Naive thymus-derived CD4-positive, alpha-beta T cell (primary cell): ENCODE measurements at regions not wholly inside any gene's neighbourhood (a gene's known extent, or its start where the extent isn't known, plus 50 kb on each side); places are given as distances from the start of the nearest gene placed in this dataset.

Experiments
- ATAC-seq: fragments of 150-1000 bp; cut with Tn5 transposase; 2 replicates; pipeline ENCODE4 v1.10.0; 2021; ENCODE audit warnings: mild to moderate bottlenecking, moderate library complexity
- CTCF ChIA-PET: fragments of 350-600 bp; sonication (Branson Sonifier 250); formaldehyde crosslinking; loops from one replicate; lab custom pipeline; 2021; ENCODE audit warnings: antibody characterized with exemption; lab: Charles Lee
- POLR2A ChIA-PET: fragments of 350-600 bp; sonication (Branson Sonifier 250); formaldehyde crosslinking; loops from one replicate; lab custom pipeline; 2021; ENCODE audit warnings: antibody characterized with exemption, inconsistent platforms; lab: Charles Lee
- DNase-seq, 9 donors: peaks; one replicate each; pipeline versions ENCODE4 v3.0.0 to v3.0.0-alpha.2; 2020 to 2022; ENCODE audit warnings: mixed read lengths in 1 of 9
- H3K27ac ChIP-seq: one replicate; pipeline ENCODE4 v1.7.0; 2013; ENCODE audit warnings: mild to moderate bottlenecking, low read depth, low read length, moderate library complexity
- H3K27me3 ChIP-seq, 2 donors: one replicate each; pipeline ENCODE4 v1.7.0; 2013; ENCODE audit warnings: low read length in 2 of 2, mild to moderate bottlenecking in 2 of 2, moderate library complexity in 2 of 2; ENCODE audit not compliant: control insufficient read depth in 2 of 2, insufficient read depth in 2 of 2
- H3K36me3 ChIP-seq, 3 experiments: 1 replicate in 2 of 3; 2 replicates in 1 of 3; pipeline ENCODE4 v1.7.0; 2013; ENCODE audit warnings: low read length in 3 of 3, mild to moderate bottlenecking in 3 of 3, moderate library complexity in 1 of 3; ENCODE audit not compliant: insufficient read depth in 3 of 3, control insufficient read depth in 2 of 3
- H3K4me1 ChIP-seq, 2 donors: one replicate each; pipeline ENCODE4 v1.7.0; 2013; ENCODE audit warnings: low read length in 2 of 2, mild to moderate bottlenecking in 2 of 2, moderate library complexity in 1 of 2; ENCODE audit not compliant: control insufficient read depth in 2 of 2, insufficient read depth in 2 of 2
- H3K4me3 ChIP-seq: 2 replicates; pipeline ENCODE4 v1.7.0; 2013; ENCODE audit warnings: mild to moderate bottlenecking, low read length
- H3K9me3 ChIP-seq, 3 experiments: 1 replicate in 2 of 3; 2 replicates in 1 of 3; pipeline ENCODE4 v1.7.0; 2013; ENCODE audit warnings: low read length in 3 of 3; ENCODE audit not compliant: control insufficient read depth in 2 of 3
- H3K27ac Mint-ChIP-seq, 9 donors: one replicate each; pipeline ENCODE4 v1.8.0; 2020 to 2022; ENCODE audit warnings: mixed read lengths in 9 of 9, mild to moderate bottlenecking in 8 of 9, moderate library complexity in 5 of 9, inconsistent platforms in 2 of 9
- H3K27me3 Mint-ChIP-seq, 5 donors: one replicate each; pipeline ENCODE4 v1.8.0; 2021 to 2022; ENCODE audit warnings: mixed read lengths in 5 of 5, mild to moderate bottlenecking in 1 of 5
- H3K36me3 Mint-ChIP-seq, 5 donors: one replicate each; pipeline ENCODE4 v1.8.0; 2020 to 2022; ENCODE audit warnings: mixed read lengths in 5 of 5, mild to moderate bottlenecking in 3 of 5, inconsistent platforms in 1 of 5
- H3K4me1 Mint-ChIP-seq, 7 donors: one replicate each; pipeline ENCODE4 v1.8.0; 2020 to 2022; ENCODE audit warnings: mixed read lengths in 7 of 7, mild to moderate bottlenecking in 3 of 7, inconsistent platforms in 1 of 7
- H3K4me3 Mint-ChIP-seq, 10 donors: one replicate each; pipeline ENCODE4 v1.8.0; 2020 to 2022; ENCODE audit warnings: mild to moderate bottlenecking in 10 of 10, mixed read lengths in 10 of 10, moderate library complexity in 6 of 10, inconsistent platforms in 2 of 10
- H3K9me3 Mint-ChIP-seq, 11 donors: one replicate each; pipeline ENCODE4 v1.8.0; 2020 to 2022; ENCODE audit warnings: mixed read lengths in 11 of 11, mild to moderate bottlenecking in 4 of 11, inconsistent platforms in 1 of 11, moderate library complexity in 1 of 11
- intact Hi-C, 2 donors: fragments of 100-400 bp; cut with micrococcal nuclease; formaldehyde crosslinking; loops; one replicate each; pipeline ENCODE4 v1.15.1; 2023

- H3K9me3 ChIP-seq, result no peaks in the 10 kb centered on the region
- ChIA-PET CTCF (no interaction called here), POLR2A (no interaction called here)
- no peak overlapping the region for H3K27ac ChIP-seq
- Mint-ChIP-seq H3K27ac (no peak overlapping the region), H3K9me3 (no peaks in the 10 kb centered on the region), H3K4me1 (no peaks in the 10 kb centered on the region), H3K36me3 (no peaks in the 10 kb centered on the region), H3K4me3 (no peak overlapping the region), H3K27me3 (peaks cover 0 to 10% (median 0%) of the 10 kb centered on the region in 5 donors)
- H3K27me3 ChIP-seq, result no peaks in the 10 kb centered on the region
- no peak for ATAC-seq
- no peak overlapping the region for H3K4me3 ChIP-seq
- intact Hi-C loops, result no loop called here
- H3K36me3 ChIP-seq, result no peaks in the 10 kb centered on the region
- H3K4me1 ChIP-seq, result no peaks in the 10 kb centered on the region
- DNase-seq, result no peak
Observed at GRCh38 chr1:90474731-90475130, 242.4 kb downstream of the BARHL2 start.

DNA sequence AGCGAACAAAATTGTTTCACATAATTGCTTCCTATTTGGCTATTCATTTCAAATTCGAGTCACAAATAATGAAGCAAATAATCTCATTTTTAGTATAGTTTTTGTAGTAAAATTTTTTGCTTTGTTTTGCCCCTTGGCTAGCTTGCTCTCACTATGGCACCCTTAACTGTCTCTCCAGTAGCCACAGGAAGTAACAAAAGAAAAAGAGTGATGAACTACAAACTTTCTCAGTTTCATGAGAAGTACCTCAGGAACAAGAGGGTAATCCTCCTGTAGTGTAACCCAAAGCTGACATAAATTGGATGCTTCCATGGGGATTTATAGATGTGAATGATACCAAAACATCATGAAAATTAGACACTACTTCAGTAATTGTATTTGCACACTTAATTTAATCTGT, 242.9 kb downstream of the BARHL2 start:
- Mint-ChIP-seq H3K36me3 (no peaks in the 10 kb centered on the region), H3K4me1 (no peaks in the 10 kb centered on the region), H3K27ac (no peak overlapping the region), H3K27me3 (peaks cover 0 to 10% (median 0%) of the 10 kb centered on the region in 5 donors), H3K4me3 (no peak overlapping the region), H3K9me3 (no peaks in the 10 kb centered on the region)
- no peaks in the 10 kb centered on the region for H3K27me3 ChIP-seq
- no peak overlapping the region for H3K4me3 ChIP-seq
- H3K27ac ChIP-seq, result no peak overlapping the region
- intact Hi-C loops, result no loop called here
- no peaks in the 10 kb centered on the region for H3K4me1 ChIP-seq
- H3K36me3 ChIP-seq, result no peaks in the 10 kb centered on the region
- ATAC-seq (no peak), DNase-seq (no peak)
- H3K9me3 ChIP-seq, result no peaks in the 10 kb centered on the region
- POLR2A ChIA-PET, result no interaction called here
- CTCF ChIA-PET, result no interaction called here

DNA sequence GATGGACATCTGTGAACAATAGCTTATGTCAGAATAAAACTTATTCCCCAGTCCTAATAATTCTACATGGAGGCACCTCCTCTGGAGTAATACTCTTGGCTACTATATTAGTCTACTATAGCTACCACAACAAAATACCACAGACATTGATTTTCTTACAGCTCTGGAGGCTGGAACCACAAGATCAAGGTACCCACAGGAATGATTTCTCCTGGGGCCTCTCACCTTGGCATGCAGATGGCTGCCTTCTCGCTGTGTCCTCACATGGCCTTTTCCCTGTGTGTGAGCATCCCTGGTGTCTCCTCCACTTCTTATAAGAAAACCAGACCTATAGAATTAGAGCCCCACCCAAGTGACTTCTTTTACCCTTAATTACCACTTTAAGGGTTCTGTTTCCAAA, 244.3 kb downstream of the BARHL2 start:
- Histone ChIP-seq H3K36me3 (no peaks in the 10 kb centered on the region), H3K4me3 (no peak overlapping the region), H3K27me3 (no peaks in the 10 kb centered on the region), H3K4me1 (no peaks in the 10 kb centered on the region), H3K27ac (no peak overlapping the region), H3K9me3 (no peaks in the 10 kb centered on the region)
- Mint-ChIP-seq H3K27me3 (peaks cover 0 to 10% (median 0%) of the 10 kb centered on the region in 5 donors), H3K36me3 (no peaks in the 10 kb centered on the region), H3K4me1 (no peaks in the 10 kb centered on the region), H3K9me3 (no peaks in the 10 kb centered on the region), H3K27ac (no peak overlapping the region), H3K4me3 (no peak overlapping the region)
- POLR2A ChIA-PET, result no interaction called here
- intact Hi-C loops, result no loop called here
- CTCF ChIA-PET, result interaction anchor here (0.6 kb wide), 1 partner anchor 115 kb away, joined by 3 read pairs; no protein-coding TSS in a partner anchor
- DNase-seq (no peak), ATAC-seq (no peak)

DNA sequence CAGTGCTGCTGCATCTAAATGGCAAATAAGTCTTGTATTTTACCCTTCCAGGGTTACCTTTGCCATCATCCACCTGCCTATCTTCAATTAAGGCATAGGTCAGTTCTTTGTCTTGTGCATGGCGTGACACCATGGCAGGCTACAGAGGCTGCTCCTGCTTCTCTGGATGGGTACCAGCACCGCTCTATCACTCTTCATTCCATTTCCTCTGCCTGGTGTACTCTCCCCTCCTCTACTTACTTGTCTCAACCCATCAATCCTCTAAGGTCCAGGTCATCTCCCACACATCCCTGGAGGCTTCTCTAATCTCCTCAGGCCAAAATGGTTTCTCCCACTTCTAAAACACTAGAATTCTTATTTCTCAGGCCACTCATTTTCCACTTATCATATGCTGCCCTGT, 257.5 kb downstream of the BARHL2 start:
- no peaks in the 10 kb centered on the region for H3K36me3 Mint-ChIP-seq
- Histone ChIP-seq H3K4me3 (no peak overlapping the region), H3K27me3 (no peaks in the 10 kb centered on the region), H3K27ac (no peak overlapping the region), H3K9me3 (no peaks in the 10 kb centered on the region), H3K36me3 (no peaks in the 10 kb centered on the region), H3K4me1 (no peaks in the 10 kb centered on the region)
- DNase-seq (no peak), ATAC-seq (no peak)
- CTCF ChIA-PET, result no interaction called here
- no peak overlapping the region for H3K27ac Mint-ChIP-seq
- POLR2A ChIA-PET, result no interaction called here
- H3K9me3 Mint-ChIP-seq, result peaks cover 0 to 3% (median 0%) of the 10 kb centered on the region in 11 donors
- intact Hi-C loops, result no loop called here
- no peak overlapping the region for H3K4me3 Mint-ChIP-seq
- peaks cover 0 to 3% (median 0%) of the 10 kb centered on the region in 7 donors for H3K4me1 Mint-ChIP-seq
- peaks cover 0 to 7% (median 2%) of the 10 kb centered on the region in 5 donors for H3K27me3 Mint-ChIP-seq

GRCh38 chr1:90457985-90458384, 259.1 kb downstream of the BARHL2 start:
- Histone ChIP-seq H3K27ac (no peak overlapping the region), H3K4me3 (no peak overlapping the region), H3K27me3 (no peaks in the 10 kb centered on the region), H3K4me1 (no peaks in the 10 kb centered on the region), H3K9me3 (no peaks in the 10 kb centered on the region), H3K36me3 (no peaks in the 10 kb centered on the region)
- no peak overlapping the region for H3K27ac Mint-ChIP-seq
- H3K36me3 Mint-ChIP-seq, result no peaks in the 10 kb centered on the region
- peaks cover 0 to 3% (median 0%) of the 10 kb centered on the region in 11 donors for H3K9me3 Mint-ChIP-seq
- peaks cover 0 to 3% (median 0%) of the 10 kb centered on the region in 7 donors for H3K4me1 Mint-ChIP-seq
- H3K27me3 Mint-ChIP-seq, result peaks cover 0 to 8% (median 7%) of the 10 kb centered on the region in 5 donors
- no peak for ATAC-seq
- POLR2A ChIA-PET, result no interaction called here
- CTCF ChIA-PET, result no interaction called here
- intact Hi-C loops, result no loop called here
- H3K4me3 Mint-ChIP-seq, result no peak overlapping the region
- DNase-seq, result no peak

DNA sequence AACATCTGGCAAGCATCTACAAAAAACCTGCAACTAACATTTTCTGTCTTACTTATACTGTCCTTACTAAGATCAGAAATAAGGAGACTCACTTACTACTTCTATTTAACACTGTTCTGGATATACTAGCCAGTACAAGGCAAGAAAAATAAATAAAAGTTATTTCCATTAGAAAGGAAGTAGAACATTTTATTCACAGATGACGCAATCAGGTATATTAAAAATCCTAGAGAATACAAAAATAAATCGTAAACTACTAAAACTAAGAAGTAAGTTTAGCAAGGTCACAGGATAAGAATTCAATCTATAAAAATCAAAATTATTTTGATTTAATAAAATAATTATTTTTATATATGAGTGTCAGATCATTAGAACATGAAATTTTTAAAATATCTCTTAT, 264.6 kb downstream of the BARHL2 start:
- no peaks in the 10 kb centered on the region for H3K36me3 ChIP-seq
- no peaks in the 10 kb centered on the region for H3K9me3 ChIP-seq
- ChIA-PET POLR2A (no interaction called here), CTCF (interaction anchor here (0.6 kb wide), 1 partner anchor 23 kb away, joined by 3 read pairs; no protein-coding TSS in a partner anchor)
- ATAC-seq, result no peak
- intact Hi-C loops, result no loop called here
- peaks cover 0 to 6% (median 0%) of the 10 kb centered on the region in 11 donors for H3K9me3 Mint-ChIP-seq
- no peak overlapping the region for H3K4me3 ChIP-seq
- no peaks in the 10 kb centered on the region for H3K36me3 Mint-ChIP-seq
- H3K4me3 Mint-ChIP-seq, result no peak overlapping the region
- no peak for DNase-seq
- no peaks in the 10 kb centered on the region for H3K4me1 Mint-ChIP-seq
- H3K27me3 Mint-ChIP-seq, result peaks cover 0 to 18% (median 6%) of the 10 kb centered on the region in 5 donors
- no peak overlapping the region for H3K27ac ChIP-seq
- no peak overlapping the region for H3K27ac Mint-ChIP-seq
- H3K27me3 ChIP-seq, result no peaks in the 10 kb centered on the region
- no peaks in the 10 kb centered on the region for H3K4me1 ChIP-seq

DNA sequence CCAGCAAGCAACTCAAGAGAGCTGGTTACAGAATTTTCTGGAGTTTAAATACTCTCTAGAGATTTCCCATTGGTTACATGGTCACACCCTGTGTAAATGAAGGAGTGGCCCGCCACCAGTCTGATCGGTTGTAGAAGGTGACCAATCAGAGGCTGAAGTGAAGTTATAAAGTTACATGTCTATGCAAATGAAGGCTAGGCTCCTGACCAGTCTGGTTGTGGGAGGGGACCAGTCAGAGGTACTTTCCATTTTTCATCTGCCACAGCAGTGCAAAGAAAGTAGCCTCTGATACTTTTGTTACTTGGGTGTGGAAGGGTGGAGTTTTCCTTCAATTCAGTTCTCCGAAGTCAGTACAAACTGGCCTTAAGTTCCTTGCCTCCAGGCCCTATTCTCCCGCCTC, 273.7 kb downstream of the BARHL2 start:
- Histone ChIP-seq H3K4me1 (no peaks in the 10 kb centered on the region), H3K27me3 (no peaks in the 10 kb centered on the region), H3K36me3 (no peaks in the 10 kb centered on the region), H3K27ac (no peak overlapping the region), H3K9me3 (no peaks in the 10 kb centered on the region), H3K4me3 (no peak overlapping the region)
- POLR2A ChIA-PET, result no interaction called here
- no peak overlapping the region for H3K27ac Mint-ChIP-seq
- H3K4me1 Mint-ChIP-seq, result no peaks in the 10 kb centered on the region
- H3K36me3 Mint-ChIP-seq, result no peaks in the 10 kb centered on the region
- intact Hi-C loops, result no loop called here
- CTCF ChIA-PET, result no interaction called here
- DNase-seq (no peak), ATAC-seq (no peak)
- peaks cover 0 to 5% (median 0%) of the 10 kb centered on the region in 11 donors for H3K9me3 Mint-ChIP-seq
- peaks cover 0 to 25% (median 7%) of the 10 kb centered on the region in 5 donors for H3K27me3 Mint-ChIP-seq
- H3K4me3 Mint-ChIP-seq, result no peak overlapping the region
